Endometrium (tissue), 2 donors: ENCODE measurements at regions not wholly inside any gene's neighbourhood (a gene's known extent, or its start where the extent isn't known, plus 50 kb on each side); places are given as distances from the start of the nearest gene placed in this dataset.
A peak's percentile ranks its signal among the peaks of the same experiment; 100 is the strongest.
"Not testable (repeated sequence)": the region's sequence is repeated elsewhere in the genome, so short reads cannot be mapped to it uniquely, and the experiment has no call there.

ENCODE experiments used
- FAIRE-seq: peaks from 2 replicates; lab custom pipeline; 2012; peaks lifted over from hg19 to GRCh38; lab: Jason Lieb, UNC
- donor health status: control.
- donor health status: control.

DNA sequence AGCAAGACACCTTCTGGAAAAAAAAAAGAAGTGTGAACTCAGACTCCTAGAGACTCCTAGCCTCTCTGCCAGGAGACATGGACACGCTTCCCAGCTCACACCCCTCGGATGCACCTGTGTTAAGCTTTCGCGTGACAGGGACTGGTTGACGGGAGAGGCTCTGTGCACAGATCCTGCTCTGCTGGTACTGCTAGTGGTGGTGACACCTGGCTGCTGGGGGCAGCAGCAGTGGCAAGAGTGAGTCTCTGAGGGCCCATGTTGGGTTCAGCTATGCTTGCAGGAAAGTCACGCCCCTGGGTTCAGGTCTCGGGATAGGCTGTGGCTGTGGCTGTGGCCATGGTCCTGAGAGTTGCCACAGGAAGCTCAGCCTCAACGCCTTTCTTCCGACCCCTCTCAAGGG lies 81.1 kb downstream of the XRCC2 start:
- no peak for FAIRE-seq

GRCh38 chr7:152591976-152592375 lies 84.0 kb downstream of the XRCC2 start:
- no peak for FAIRE-seq

DNA sequence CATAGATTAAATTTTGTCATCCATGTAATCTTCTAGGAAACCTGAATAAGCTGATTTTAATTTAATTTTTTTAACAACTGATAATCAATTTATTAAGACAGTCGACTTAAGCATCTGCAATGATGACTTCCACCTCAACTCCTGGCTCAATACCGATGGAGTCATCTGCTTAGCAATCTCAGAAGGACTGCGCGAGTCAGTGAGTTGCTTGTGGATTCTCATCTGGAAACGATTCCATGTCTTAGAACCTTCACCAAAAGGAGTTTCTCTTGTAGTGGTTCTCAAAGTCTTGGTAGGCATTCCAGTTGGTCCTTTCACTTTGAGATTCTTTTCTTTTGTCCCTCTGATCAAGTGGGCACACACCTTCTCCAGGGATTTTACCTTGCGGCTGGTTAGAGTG lies 85.5 kb downstream of the XRCC2 start:
- FAIRE-seq = no peak

DNA sequence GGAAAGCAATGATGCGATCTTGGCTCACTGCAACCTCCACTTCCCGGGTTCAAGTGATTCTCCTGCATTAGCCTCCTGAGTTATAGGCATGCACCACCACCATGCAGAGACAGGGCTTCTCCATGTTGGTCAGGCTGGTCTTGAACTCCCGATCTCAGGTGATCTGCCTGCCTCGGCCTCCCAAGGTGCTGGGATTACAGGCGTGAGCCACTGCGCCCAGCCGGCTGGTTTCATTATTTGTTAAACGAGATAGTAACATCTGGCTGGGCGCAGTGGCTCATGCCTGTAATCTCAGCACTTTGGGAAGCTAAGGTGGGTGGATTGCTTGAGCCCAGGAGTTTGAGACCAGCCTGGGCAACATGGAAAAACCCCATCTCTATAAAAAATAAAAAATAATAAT lies 86.1 kb downstream of the XRCC2 start:
- not testable (repeated sequence) for FAIRE-seq

- no peak for FAIRE-seq
Measured at GRCh38 chr7:152588350-152588749, 87.6 kb downstream of the XRCC2 start.

GRCh38 chr7:152587366-152587765 lies 88.6 kb downstream of the XRCC2 start:
- FAIRE-seq = no peak

GRCh38 chr7:152583006-152583405 lies 92.9 kb downstream of the XRCC2 start:
- FAIRE-seq = no peak

DNA sequence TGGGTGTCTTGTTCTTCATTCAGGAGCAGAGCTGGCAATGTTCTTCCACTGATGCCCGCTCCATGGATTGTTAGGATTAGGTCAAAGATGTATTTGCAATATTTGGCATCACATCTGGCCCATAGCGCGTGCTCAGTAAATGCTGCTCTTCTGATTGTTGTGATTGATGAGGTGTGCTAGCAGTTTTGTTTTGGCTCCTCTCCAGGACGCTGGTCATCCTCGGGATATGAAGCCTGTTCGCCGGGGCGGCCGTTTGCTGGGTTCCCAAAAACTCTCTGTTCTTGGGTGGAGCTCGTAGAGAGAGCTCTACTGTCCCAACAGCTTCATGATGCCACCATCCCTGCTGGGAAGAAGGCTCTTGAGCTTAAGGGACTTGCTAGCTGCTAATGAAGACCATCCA lies 96.9 kb downstream of the XRCC2 start:
- no peak for FAIRE-seq

- no peak for FAIRE-seq
Measured at GRCh38 chr7:152577339-152577738, 98.6 kb downstream of the XRCC2 start.

GRCh38 chr7:152574892-152575548 lies 100.9 kb downstream of the XRCC2 start:
- FAIRE-seq = peak; percentile 83

- not testable (repeated sequence) for FAIRE-seq
Measured at GRCh38 chr7:152573186-152573585, 102.8 kb downstream of the XRCC2 start.

DNA sequence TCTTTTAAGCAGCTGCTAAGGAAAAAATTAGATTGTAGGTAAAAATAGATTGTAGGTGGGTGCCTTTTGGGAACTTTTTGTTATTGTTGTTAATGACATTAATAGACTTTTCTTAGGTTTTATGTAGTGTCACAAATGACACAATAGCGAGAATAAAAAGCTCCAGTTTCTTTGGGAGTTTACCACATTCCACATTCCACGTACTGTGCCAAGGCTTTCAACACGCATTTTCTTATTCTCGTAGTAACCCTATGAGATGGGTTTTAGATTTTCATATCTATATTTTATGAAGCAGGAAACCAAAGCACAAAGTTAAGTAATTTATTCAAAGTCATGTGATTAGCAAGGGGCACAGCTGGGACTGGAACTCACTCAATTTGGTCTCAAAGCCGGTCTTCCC lies 103.8 kb downstream of the XRCC2 start:
- FAIRE-seq = no peak

- no peak for FAIRE-seq
Measured at GRCh38 chr7:152571068-152571467, 104.9 kb downstream of the XRCC2 start.

DNA sequence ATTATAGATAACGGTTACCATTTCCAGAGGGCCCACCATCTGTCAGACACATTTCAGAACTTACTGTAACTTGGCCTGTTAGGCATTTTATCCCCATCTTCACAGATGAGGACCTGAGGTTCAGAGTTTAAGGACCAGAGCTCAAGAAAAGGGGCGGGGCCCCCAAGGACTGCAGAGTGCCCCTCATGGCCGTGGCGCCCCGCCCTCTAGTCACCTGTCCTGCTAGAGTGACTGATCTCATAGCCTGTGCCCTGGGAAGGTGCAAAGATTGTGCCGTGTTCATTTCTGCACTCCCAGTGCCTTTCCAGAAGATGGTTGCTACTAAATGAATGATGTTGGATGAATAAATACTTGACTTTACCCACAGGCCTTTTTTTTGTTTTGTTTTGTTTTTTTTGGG lies 107.0 kb downstream of the XRCC2 start:
- no peak for FAIRE-seq

- FAIRE-seq = no peak
Measured at GRCh38 chr7:152565731-152566130, 110.2 kb downstream of the XRCC2 start.

DNA sequence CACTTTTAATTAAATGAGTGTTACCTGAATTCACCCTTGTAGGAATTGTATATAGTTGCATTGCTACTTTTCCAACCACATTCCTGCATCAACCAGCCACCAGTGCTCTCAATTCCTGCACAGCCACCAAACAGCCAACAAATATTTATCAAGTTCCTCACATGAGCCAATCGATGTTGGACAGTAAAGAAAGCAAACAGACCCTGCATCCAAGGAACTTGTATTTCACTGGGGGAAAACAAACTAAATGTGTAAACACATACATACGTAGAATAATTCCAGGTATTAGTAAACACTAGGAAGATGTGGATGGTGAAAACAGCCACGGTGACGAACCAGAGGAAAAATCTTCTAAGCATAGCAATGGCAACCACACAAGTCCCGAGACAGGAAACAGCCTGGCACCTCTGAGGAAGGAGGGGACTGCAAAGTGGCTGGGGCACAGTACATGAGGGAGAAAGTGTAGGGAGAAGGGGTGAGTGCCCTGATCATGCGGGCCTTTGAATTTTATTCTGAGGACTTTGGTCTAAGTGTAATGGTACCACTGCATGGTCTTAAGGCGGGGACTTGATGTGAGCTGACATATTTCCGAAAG lies 111.2 kb downstream of the XRCC2 start:
- FAIRE-seq = no peak

- FAIRE-seq = no peak
Measured at GRCh38 chr7:152556013-152556755, 119.8 kb downstream of the XRCC2 start.

GRCh38 chr7:152553671-152554317 lies 118.0 kb upstream of the KMT2C start:
- no peak for FAIRE-seq

DNA sequence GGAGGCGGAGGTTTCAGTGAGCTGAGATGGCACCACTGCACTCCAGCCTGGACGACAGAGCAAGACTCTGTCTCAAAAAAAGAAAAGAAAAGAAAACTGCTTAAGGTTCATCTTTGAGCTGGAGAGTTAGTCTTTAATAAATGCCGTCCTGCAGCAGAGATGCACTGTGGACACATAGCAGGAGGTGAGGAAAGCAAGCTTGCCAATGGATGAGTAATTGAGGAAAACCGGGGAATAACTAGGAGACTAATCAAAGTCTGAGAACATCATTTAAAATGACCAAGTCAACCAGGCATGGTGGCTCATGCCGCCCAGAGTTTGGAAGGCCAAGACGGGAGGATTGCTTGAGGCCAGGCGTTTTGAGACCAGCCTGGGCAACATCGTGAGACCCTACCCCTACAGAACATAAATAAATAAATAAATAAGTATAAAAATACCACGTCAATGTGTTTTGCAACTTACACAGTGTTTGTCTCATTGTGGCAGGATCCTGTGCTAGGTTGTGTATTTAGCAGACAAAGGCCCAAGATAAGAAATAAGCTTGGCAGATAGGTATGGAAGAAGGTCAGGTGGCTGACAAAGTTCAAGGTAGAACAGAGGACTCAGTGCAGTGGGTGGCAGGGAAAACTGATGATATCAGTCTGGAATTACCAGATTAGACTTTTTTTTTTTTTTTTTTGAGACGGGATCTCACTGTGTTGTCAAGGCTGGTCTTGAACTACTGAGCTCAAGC lies 115.7 kb upstream of the KMT2C start:
- no peak for FAIRE-seq

- no peak for FAIRE-seq
Measured at GRCh38 chr7:152544971-152545619, 109.3 kb upstream of the KMT2C start.

GRCh38 chr7:152544481-152544927 lies 108.7 kb upstream of the KMT2C start:
- no peak for FAIRE-seq

GRCh38 chr7:152543799-152544198 lies 108.0 kb upstream of the KMT2C start:
- FAIRE-seq = no peak
